DOHH2 (cell line): ENCODE measurements at regions not wholly inside any gene's neighbourhood (a gene's known extent, or its start where the extent isn't known, plus 50 kb on each side); places are given as distances from the start of the nearest gene placed in this dataset.

Experiments used
- H3F3A ChIP-seq: fragments of 200-600 bp; sonication (generic), shearing (Covaris generic); 2 replicates; pipeline ENCODE4 v1.6.0; 2016; ENCODE audit warnings: antibody characterized with exemption, mild to moderate bottlenecking; ENCODE audit not compliant: control insufficient read depth, insufficient read depth
- H3K27ac ChIP-seq: fragments of 200-600 bp; sonication (generic); 2 replicates; pipeline ENCODE4 v1.5.1; 2014; ENCODE audit warnings: low read depth, mild to moderate bottlenecking, low read length, moderate library complexity
- H3K27me3 ChIP-seq: fragments of 200-600 bp; sonication (generic); 2 replicates; pipeline ENCODE4 v1.6.1; 2014; ENCODE audit warnings: mild to moderate bottlenecking, low read length, mixed read lengths; ENCODE audit not compliant: control insufficient read depth
- H3K36me3 ChIP-seq: fragments of 200-600 bp; sonication (generic); 2 replicates; pipeline ENCODE4 v1.6.1; 2014; ENCODE audit warnings: mild to moderate bottlenecking, low read length, moderate library complexity, mixed read lengths; ENCODE audit not compliant: control insufficient read depth
- H3K4me1 ChIP-seq: fragments of 200-600 bp; sonication (generic); 2 replicates; pipeline ENCODE4 v1.6.1; 2014; ENCODE audit warnings: mild to moderate bottlenecking, low read length, mixed read lengths; ENCODE audit not compliant: control insufficient read depth
- H3K4me2 ChIP-seq: fragments of 200-600 bp; sonication (generic); 2 replicates; pipeline ENCODE4 v1.6.0; 2014; ENCODE audit warnings: mild to moderate bottlenecking, low read length, moderate library complexity
- H3K4me3 ChIP-seq: fragments of 200-600 bp; sonication (generic); 2 replicates; pipeline ENCODE4 v1.5.1; 2014; ENCODE audit warnings: mild to moderate bottlenecking, low read length, mixed read lengths
- H3K79me2 ChIP-seq: fragments of 200-600 bp; sonication (generic); 2 replicates; pipeline ENCODE4 v1.6.1; 2014; ENCODE audit warnings: mild to moderate bottlenecking, low read length, mixed read lengths; ENCODE audit not compliant: control insufficient read depth
- H3K9me2 ChIP-seq: fragments of 200-600 bp; sonication (generic); replicated peaks from 2 replicates; pipeline ENCODE4 v1.6.1; 2014; ENCODE audit warnings: mild to moderate bottlenecking, low read length, mixed read lengths; ENCODE audit not compliant: control insufficient read depth
- H3K9me3 ChIP-seq: fragments of 200-600 bp; sonication (generic); 2 replicates; pipeline ENCODE4 v1.6.1; 2014; ENCODE audit warnings: antibody characterized with exemption, low read length, mixed read lengths; ENCODE audit not compliant: control insufficient read depth, insufficient read depth
- H4K20me1 ChIP-seq: fragments of 200-600 bp; sonication (generic); 2 replicates; pipeline ENCODE4 v1.6.0; 2014; ENCODE audit warnings: low read depth, mild to moderate bottlenecking, antibody characterized with exemption, low read length, moderate library complexity; ENCODE audit not compliant: control insufficient read depth, insufficient read depth
- EZH2phosphoT487 ChIP-seq: fragments of 200-600 bp; sonication (generic); IDR thresholded peaks from 2 replicates; pipeline ENCODE4 v1.6.1; 2017; ENCODE audit warnings: borderline replicate concordance, mild to moderate bottlenecking, antibody characterized with exemption, low read length, moderate library complexity, mixed read lengths
- TF ChIP-seq, protein P1 (sequence below): fragments of 200-600 bp; sonication (generic); IDR thresholded peaks from one replicate; pipeline ENCODE4 v1.5.1; 2014; ENCODE audit warnings: antibody characterized with exemption, mild to moderate bottlenecking, low read depth, low read length; ENCODE audit not compliant: poor library complexity, severe bottlenecking

DNA sequence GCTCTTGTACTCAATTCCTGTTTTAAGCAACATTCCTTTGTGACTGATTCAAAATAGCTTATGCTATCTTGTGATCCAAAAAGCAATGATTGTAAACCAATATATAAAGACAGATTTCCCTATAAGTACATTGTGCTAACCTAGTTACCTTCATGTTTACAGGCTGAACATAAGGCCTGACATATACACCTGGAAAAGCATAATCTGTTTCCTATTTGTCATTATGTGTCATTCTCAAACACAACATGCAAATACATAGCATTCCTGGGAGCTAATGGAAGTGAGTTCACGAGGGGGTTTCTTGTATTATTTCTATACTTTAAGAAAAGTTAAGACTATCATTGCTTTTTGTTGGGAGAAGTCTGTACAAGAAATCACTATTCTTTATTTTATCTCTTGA, 638.1 kb upstream of the AGA start:
- Histone ChIP-seq H3K36me3 (no peaks in the 10 kb centered on the region), H3K4me2 (no peak overlapping the region), H3F3A (no peaks in the 10 kb centered on the region), H3K27ac (no peak overlapping the region), H3K4me3 (no peak overlapping the region), H3K9me2 (no peaks in the 10 kb centered on the region), H4K20me1 (no peaks in the 10 kb centered on the region), H3K4me1 (no peaks in the 10 kb centered on the region), H3K9me3 (no peaks in the 10 kb centered on the region), H3K27me3 (no peaks in the 10 kb centered on the region), H3K79me2 (no peaks in the 10 kb centered on the region)
- TF ChIP-seq EZH2phosphoT487: no peak
- TF ChIP-seq, protein P1, sequence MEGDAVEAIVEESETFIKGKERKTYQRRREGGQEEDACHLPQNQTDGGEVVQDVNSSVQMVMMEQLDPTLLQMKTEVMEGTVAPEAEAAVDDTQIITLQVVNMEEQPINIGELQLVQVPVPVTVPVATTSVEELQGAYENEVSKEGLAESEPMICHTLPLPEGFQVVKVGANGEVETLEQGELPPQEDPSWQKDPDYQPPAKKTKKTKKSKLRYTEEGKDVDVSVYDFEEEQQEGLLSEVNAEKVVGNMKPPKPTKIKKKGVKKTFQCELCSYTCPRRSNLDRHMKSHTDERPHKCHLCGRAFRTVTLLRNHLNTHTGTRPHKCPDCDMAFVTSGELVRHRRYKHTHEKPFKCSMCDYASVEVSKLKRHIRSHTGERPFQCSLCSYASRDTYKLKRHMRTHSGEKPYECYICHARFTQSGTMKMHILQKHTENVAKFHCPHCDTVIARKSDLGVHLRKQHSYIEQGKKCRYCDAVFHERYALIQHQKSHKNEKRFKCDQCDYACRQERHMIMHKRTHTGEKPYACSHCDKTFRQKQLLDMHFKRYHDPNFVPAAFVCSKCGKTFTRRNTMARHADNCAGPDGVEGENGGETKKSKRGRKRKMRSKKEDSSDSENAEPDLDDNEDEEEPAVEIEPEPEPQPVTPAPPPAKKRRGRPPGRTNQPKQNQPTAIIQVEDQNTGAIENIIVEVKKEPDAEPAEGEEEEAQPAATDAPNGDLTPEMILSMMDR: no peak

DNA sequence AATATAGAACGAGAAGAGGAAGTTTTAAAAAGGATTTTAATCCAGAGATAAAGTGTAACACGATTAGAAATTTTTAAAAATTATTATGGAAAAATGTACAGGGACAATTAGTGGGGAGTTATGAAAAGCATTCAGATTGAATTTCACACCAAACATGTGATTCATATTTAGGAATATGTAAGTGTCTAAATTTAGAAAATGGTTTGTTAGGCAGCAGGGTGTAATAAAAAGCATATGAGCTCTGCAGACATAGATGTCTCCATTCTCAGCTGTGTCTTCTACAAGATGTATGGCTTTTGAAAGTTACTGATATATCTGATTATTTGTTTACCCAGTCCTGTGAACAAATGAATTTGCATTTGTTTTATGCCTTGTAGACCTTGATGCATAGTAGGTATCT, 638.9 kb upstream of the AGA start:
- Histone ChIP-seq H3K4me1 (no peaks in the 10 kb centered on the region), H3F3A (no peaks in the 10 kb centered on the region), H3K27ac (no peak overlapping the region), H3K79me2 (no peaks in the 10 kb centered on the region), H3K9me3 (no peaks in the 10 kb centered on the region), H3K36me3 (no peaks in the 10 kb centered on the region), H3K4me2 (no peak overlapping the region), H3K9me2 (no peaks in the 10 kb centered on the region), H3K4me3 (no peak overlapping the region), H4K20me1 (no peaks in the 10 kb centered on the region), H3K27me3 (no peaks in the 10 kb centered on the region)
- TF ChIP-seq, protein P1: no peak
- no peak for TF ChIP-seq EZH2phosphoT487

- no peaks in the 10 kb centered on the region for H3K27me3 ChIP-seq
- H3K79me2 ChIP-seq: no peaks in the 10 kb centered on the region
- no peaks in the 10 kb centered on the region for H3K9me3 ChIP-seq
- no peaks in the 10 kb centered on the region for H3F3A ChIP-seq
- no peaks in the 10 kb centered on the region for H3K4me1 ChIP-seq
- H3K4me3 ChIP-seq: no peak overlapping the region
- no peaks in the 10 kb centered on the region for H3K9me2 ChIP-seq
- no peaks in the 10 kb centered on the region for H4K20me1 ChIP-seq
- no peak overlapping the region for H3K4me2 ChIP-seq
- H3K27ac ChIP-seq: no peak overlapping the region
- TF ChIP-seq, protein P1: no peak
- no peak for TF ChIP-seq EZH2phosphoT487
- no peaks in the 10 kb centered on the region for H3K36me3 ChIP-seq
Observed at GRCh38 chr4:178081896-178082295, 639.7 kb upstream of the AGA start.

DNA sequence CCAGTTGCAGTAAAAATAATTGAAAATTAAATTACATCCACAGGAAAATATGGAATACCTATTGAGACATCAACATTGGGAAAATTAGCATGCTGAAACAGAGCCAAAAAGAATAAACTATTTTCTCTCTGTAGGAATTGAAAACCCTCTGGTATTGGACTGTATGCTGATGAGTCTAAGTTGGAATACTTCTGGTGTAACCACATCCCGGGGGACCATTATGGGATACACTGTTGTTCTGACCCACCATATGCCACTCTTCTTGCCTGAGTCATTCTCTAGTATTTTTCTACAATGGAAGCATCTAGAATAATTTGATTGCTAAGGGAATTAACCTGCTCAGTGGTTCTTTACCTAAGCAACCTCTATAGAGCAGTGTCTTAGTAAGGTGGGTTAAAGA, 640.7 kb upstream of the AGA start:
- Histone ChIP-seq H4K20me1 (no peaks in the 10 kb centered on the region), H3K27ac (no peak overlapping the region), H3K4me2 (no peak overlapping the region), H3K4me1 (no peaks in the 10 kb centered on the region), H3K27me3 (no peaks in the 10 kb centered on the region), H3K4me3 (no peak overlapping the region), H3K79me2 (no peaks in the 10 kb centered on the region), H3F3A (no peaks in the 10 kb centered on the region), H3K9me3 (no peaks in the 10 kb centered on the region), H3K36me3 (no peaks in the 10 kb centered on the region), H3K9me2 (no peaks in the 10 kb centered on the region)
- no peak for TF ChIP-seq EZH2phosphoT487
- TF ChIP-seq, protein P1: no peak
